OCI-LY7 (cell line): ENCODE measurements at regions not wholly inside any gene's neighbourhood (a gene's known extent, or its start where the extent isn't known, plus 50 kb on each side); places are given as distances from the start of the nearest gene placed in this dataset.

ENCODE experiments used
- BruUV-seq: library from RNA; stranded (reverse); fragments of 400-500 nt; replicated peaks from 2 replicates; lab custom pipeline; 2021; lab: Mats Ljungman, UMichigan
- CTCF ChIA-PET: fragments of 300-600 bp; sonication (Branson Sonifier 250); formaldehyde crosslinking; loops from one replicate; lab custom pipeline; 2022; ENCODE audit warnings: antibody characterized with exemption; ENCODE audit not compliant: unreplicated experiment; lab: Charles Lee
- POLR2A ChIA-PET: fragments of 300-600 bp; sonication (Branson Sonifier 250); formaldehyde crosslinking; loops from one replicate; lab custom pipeline; 2022; ENCODE audit warnings: antibody characterized with exemption; lab: Charles Lee
- DNase-seq: peaks from one replicate; pipeline ENCODE4 v3.0.0-alpha.2; 2015; ENCODE audit warnings: low spot score
- H2AFZ ChIP-seq: fragments of 200-600 bp; sonication (generic), shearing (Covaris generic); 2 replicates; pipeline ENCODE4 v1.6.1; 2014; ENCODE audit warnings: mild to moderate bottlenecking, antibody characterized with exemption, low read length, moderate library complexity
- H3K27ac ChIP-seq: fragments of 200-600 bp; sonication (generic); 2 replicates; pipeline ENCODE4 v1.5.1; 2014; ENCODE audit warnings: mixed run types, low read depth, mild to moderate bottlenecking, moderate library complexity, low read length, inconsistent platforms; ENCODE audit not compliant: poor library complexity, severe bottlenecking
- H3K36me3 ChIP-seq: fragments of 200-600 bp; sonication (generic); 2 replicates; pipeline ENCODE4 v1.6.1; 2014; ENCODE audit warnings: mild to moderate bottlenecking, antibody characterized with exemption, low read length, moderate library complexity, mixed read lengths; ENCODE audit not compliant: insufficient read depth
- H3K4me1 ChIP-seq: fragments of 200-600 bp; sonication (generic); 2 replicates; pipeline ENCODE4 v1.5.1; 2014; ENCODE audit warnings: mild to moderate bottlenecking, low read length; ENCODE audit not compliant: insufficient read depth, poor library complexity, severe bottlenecking
- H3K4me2 ChIP-seq: fragments of 200-600 bp; sonication (generic); 2 replicates; pipeline ENCODE4 v1.6.1; 2014; ENCODE audit warnings: mild to moderate bottlenecking, low read length
- H3K4me3 ChIP-seq: fragments of 200-600 bp; sonication (generic); 2 replicates; pipeline ENCODE4 v1.5.1; 2014; ENCODE audit warnings: mild to moderate bottlenecking, low read depth, low read length; ENCODE audit not compliant: poor library complexity, severe bottlenecking
- H3K79me2 ChIP-seq: fragments of 200-600 bp; sonication (generic); 2 replicates; pipeline ENCODE4 v1.6.1; 2016; ENCODE audit warnings: low read depth, mild to moderate bottlenecking, low read length, moderate library complexity, mixed read lengths; ENCODE audit not compliant: insufficient read depth
- H3K9me2 ChIP-seq: fragments of 200-600 bp; sonication (generic); 2 replicates; pipeline ENCODE4 v1.6.1; 2016; ENCODE audit warnings: mild to moderate bottlenecking, low read length, mixed read lengths; ENCODE audit not compliant: insufficient read depth
- H3K9me3 ChIP-seq: fragments of 200-600 bp; sonication (generic); 2 replicates; pipeline ENCODE4 v1.6.1; 2014; ENCODE audit warnings: mild to moderate bottlenecking, mixed run types, low read length, mixed read lengths
- H4K20me1 ChIP-seq: fragments of 200-600 bp; sonication (generic); 2 replicates; pipeline ENCODE4 v1.6.1; 2014; ENCODE audit warnings: mild to moderate bottlenecking, antibody characterized with exemption, low read length, moderate library complexity, mixed read lengths; ENCODE audit not compliant: insufficient read depth
- EZH2phosphoT487 ChIP-seq: fragments of 200-600 bp; sonication (generic); IDR thresholded peaks from 2 replicates; pipeline ENCODE4 v1.6.1; 2018; ENCODE audit warnings: low read depth, borderline replicate concordance, mild to moderate bottlenecking, mixed run types, antibody characterized with exemption, low read length, moderate library complexity, mixed read lengths
- intact Hi-C: fragments of 100-400 bp; cut with micrococcal nuclease; formaldehyde crosslinking; loops from one replicate; pipeline ENCODE4 v1.10.0; 2022; ENCODE audit not compliant: unreplicated experiment
- TF ChIP-seq, protein P1 (sequence below): fragments of 200-600 bp; sonication (generic); conservative IDR thresholded peaks from 2 replicates; pipeline ENCODE4 v1.5.1; 2014; ENCODE audit warnings: mild to moderate bottlenecking, antibody characterized with exemption, low read length, moderate library complexity, mixed read lengths

DNA sequence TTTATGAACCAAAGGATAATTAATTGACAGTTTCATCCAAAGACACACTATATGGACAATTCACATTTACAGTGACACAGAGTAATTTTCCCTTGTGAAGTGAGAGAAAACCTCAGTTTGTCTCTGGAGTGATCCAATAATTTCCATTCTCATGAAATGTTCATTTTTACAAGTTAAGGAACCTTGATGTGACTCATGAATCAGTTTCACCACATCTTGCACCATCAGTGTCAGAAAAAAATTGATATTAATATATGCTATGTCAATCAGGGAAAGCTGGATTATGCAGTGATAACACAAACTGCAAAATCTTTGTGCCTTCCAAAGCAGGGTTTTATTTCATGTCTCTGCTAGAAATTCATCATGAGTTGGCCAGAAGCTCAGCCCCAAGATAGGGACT is 348.1 kb downstream of the ARPP21 start:
- no peaks in the 10 kb centered on the region for H4K20me1 ChIP-seq
- H3K27ac ChIP-seq: no peak overlapping the region
- no peak overlapping the region for H3K4me2 ChIP-seq
- H3K4me3 ChIP-seq: no peak overlapping the region
- ChIA-PET POLR2A (no interaction called here), CTCF (no interaction called here)
- H3K36me3 ChIP-seq: no peaks in the 10 kb centered on the region
- no peak overlapping the region for H2AFZ ChIP-seq
- no peak for DNase-seq
- H3K9me3 ChIP-seq: no peaks in the 10 kb centered on the region
- BruUV-seq: no TSS peak
- H3K4me1 ChIP-seq: no peaks in the 10 kb centered on the region
- no peaks in the 10 kb centered on the region for H3K9me2 ChIP-seq
- TF ChIP-seq, protein P1, sequence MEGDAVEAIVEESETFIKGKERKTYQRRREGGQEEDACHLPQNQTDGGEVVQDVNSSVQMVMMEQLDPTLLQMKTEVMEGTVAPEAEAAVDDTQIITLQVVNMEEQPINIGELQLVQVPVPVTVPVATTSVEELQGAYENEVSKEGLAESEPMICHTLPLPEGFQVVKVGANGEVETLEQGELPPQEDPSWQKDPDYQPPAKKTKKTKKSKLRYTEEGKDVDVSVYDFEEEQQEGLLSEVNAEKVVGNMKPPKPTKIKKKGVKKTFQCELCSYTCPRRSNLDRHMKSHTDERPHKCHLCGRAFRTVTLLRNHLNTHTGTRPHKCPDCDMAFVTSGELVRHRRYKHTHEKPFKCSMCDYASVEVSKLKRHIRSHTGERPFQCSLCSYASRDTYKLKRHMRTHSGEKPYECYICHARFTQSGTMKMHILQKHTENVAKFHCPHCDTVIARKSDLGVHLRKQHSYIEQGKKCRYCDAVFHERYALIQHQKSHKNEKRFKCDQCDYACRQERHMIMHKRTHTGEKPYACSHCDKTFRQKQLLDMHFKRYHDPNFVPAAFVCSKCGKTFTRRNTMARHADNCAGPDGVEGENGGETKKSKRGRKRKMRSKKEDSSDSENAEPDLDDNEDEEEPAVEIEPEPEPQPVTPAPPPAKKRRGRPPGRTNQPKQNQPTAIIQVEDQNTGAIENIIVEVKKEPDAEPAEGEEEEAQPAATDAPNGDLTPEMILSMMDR: no peak
- TF ChIP-seq EZH2phosphoT487: no peak
- intact Hi-C loops: no loop called here
- H3K79me2 ChIP-seq: no peaks in the 10 kb centered on the region

DNA sequence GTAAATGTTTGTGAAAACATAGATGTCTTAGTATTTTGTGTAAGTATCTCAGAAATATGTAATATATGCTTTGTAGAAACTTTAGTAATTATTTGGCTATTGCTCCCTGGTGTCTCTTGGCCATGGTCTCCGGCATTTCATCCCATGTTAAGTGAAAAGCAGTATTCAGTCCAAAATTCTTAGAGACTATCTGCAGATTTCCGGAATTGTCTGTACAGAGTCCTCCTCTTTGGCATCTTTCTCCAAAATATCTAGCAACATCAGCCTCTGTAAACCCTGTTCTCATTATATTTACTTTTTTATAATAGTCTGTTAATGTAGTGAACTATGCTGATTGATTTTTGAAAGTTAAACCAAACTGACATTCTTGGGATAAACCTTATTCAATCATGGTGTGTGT is 352.7 kb downstream of the ARPP21 start:
- Histone ChIP-seq H3K79me2 (no peaks in the 10 kb centered on the region), H4K20me1 (no peaks in the 10 kb centered on the region), H3K9me3 (no peaks in the 10 kb centered on the region), H3K27ac (no peak overlapping the region), H3K36me3 (no peaks in the 10 kb centered on the region), H3K9me2 (no peaks in the 10 kb centered on the region), H3K4me2 (no peak overlapping the region), H3K4me3 (no peak overlapping the region), H3K4me1 (no peaks in the 10 kb centered on the region), H2AFZ (no peak overlapping the region)
- CTCF ChIA-PET: no interaction called here
- no TSS peak for BruUV-seq
- TF ChIP-seq, protein P1: no peak
- no peak for TF ChIP-seq EZH2phosphoT487
- DNase-seq: no peak
- POLR2A ChIA-PET: no interaction called here
- intact Hi-C loops: no loop called here

DNA sequence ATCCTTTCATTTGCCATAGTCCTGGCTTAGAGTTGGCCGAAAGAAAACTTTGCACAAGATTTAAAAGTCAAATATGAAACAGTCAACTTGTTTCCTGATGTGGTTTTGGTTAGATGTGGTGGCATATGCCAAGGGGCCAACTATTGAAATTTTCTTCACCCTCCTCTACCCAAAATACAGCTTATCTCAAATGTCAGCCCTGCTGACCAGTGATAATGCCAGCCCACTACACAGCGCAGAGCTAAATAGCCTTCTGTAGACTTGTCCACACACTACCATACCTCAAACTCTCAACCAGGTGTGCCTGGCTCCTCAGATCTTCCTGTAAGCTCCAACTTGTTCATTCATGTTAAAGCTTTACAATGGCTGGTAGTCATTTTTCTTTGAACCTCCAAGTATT is 368.5 kb upstream of the STAC start:
- DNase-seq: no peak
- Histone ChIP-seq H3K4me3 (no peak overlapping the region), H3K36me3 (no peaks in the 10 kb centered on the region), H2AFZ (no peak overlapping the region), H4K20me1 (no peaks in the 10 kb centered on the region), H3K9me2 (no peaks in the 10 kb centered on the region), H3K4me2 (no peak overlapping the region), H3K9me3 (no peaks in the 10 kb centered on the region), H3K79me2 (no peaks in the 10 kb centered on the region), H3K4me1 (no peaks in the 10 kb centered on the region), H3K27ac (no peak overlapping the region)
- no TSS peak for BruUV-seq
- ChIA-PET POLR2A (interaction anchor here (0.9 kb wide), 1 partner anchor 184 kb away, joined by 3 read pairs; no protein-coding TSS in a partner anchor), CTCF (no interaction called here)
- intact Hi-C loops: no loop called here
- TF ChIP-seq EZH2phosphoT487: no peak
- TF ChIP-seq, protein P1: no peak
